Hypothalamus (tissue), 51 donors: ENCODE measurements at regions not wholly inside any gene's neighbourhood (a gene's known extent, or its start where the extent isn't known, plus 50 kb on each side); places are given as distances from the start of the nearest gene placed in this dataset.

Experiments
- DNase-seq, 51 donors: peaks; one replicate each; lab custom pipeline; 2025; lab: John Stamatoyannopoulos, UW

- no peak for DNase-seq
Measured at GRCh38 chr2:12587228-12587627, 129.5 kb upstream of the TRIB2 start.

GRCh38 chr2:12587729-12588522, 128.8 kb upstream of the TRIB2 start:
- DNase-seq, result peak in 1 of 51 donors; percentile 14

GRCh38 chr2:12588986-12589385, 127.8 kb upstream of the TRIB2 start:
- no peak for DNase-seq

GRCh38 chr2:12589802-12590320, 126.9 kb upstream of the TRIB2 start:
- no peak for DNase-seq

- no peak for DNase-seq
Measured at GRCh38 chr2:12592296-12592695, 124.4 kb upstream of the TRIB2 start.

- DNase-seq, result no peak
Measured at GRCh38 chr2:12594590-12594989, 122.1 kb upstream of the TRIB2 start.

- no peak for DNase-seq
Measured at GRCh38 chr2:12596771-12597170, 120.0 kb upstream of the TRIB2 start.

GRCh38 chr2:12597610-12598009, 119.1 kb upstream of the TRIB2 start:
- DNase-seq, result peak in 24 of 51 donors; percentile 6 to 70 (median 36)

GRCh38 chr2:12602661-12603060, 114.1 kb upstream of the TRIB2 start:
- no peak for DNase-seq

- no peak for DNase-seq
Measured at GRCh38 chr2:12603781-12604295, 112.9 kb upstream of the TRIB2 start.

- DNase-seq, result no peak
Measured at GRCh38 chr2:12604341-12604740, 112.4 kb upstream of the TRIB2 start.

GRCh38 chr2:12605366-12605765, 111.4 kb upstream of the TRIB2 start:
- no peak for DNase-seq

- DNase-seq, result no peak
Measured at GRCh38 chr2:12605936-12606335, 110.8 kb upstream of the TRIB2 start.

- peak in 1 of 51 donors; percentile 14 for DNase-seq
Measured at GRCh38 chr2:12606472-12607000, 110.2 kb upstream of the TRIB2 start.

GRCh38 chr2:12607971-12608370, 108.8 kb upstream of the TRIB2 start:
- DNase-seq, result no peak

- DNase-seq, result no peak
Measured at GRCh38 chr2:12610314-12610713, 106.4 kb upstream of the TRIB2 start.

- no peak for DNase-seq
Measured at GRCh38 chr2:12612168-12612567, 104.6 kb upstream of the TRIB2 start.

- no peak for DNase-seq
Measured at GRCh38 chr2:12612671-12613070, 104.1 kb upstream of the TRIB2 start.

- DNase-seq, result no peak
Measured at GRCh38 chr2:12613137-12613835, 103.5 kb upstream of the TRIB2 start.

- no peak for DNase-seq
Measured at GRCh38 chr2:12615509-12615908, 101.2 kb upstream of the TRIB2 start.

GRCh38 chr2:12616456-12617156, 100.1 kb upstream of the TRIB2 start:
- no peak for DNase-seq
